ENCODE measurements at regions not wholly inside any gene's neighbourhood (a gene's known extent, or its start where the extent isn't known, plus 50 kb on each side); places are given as distances from the start of the nearest gene placed in this dataset.

DNA sequence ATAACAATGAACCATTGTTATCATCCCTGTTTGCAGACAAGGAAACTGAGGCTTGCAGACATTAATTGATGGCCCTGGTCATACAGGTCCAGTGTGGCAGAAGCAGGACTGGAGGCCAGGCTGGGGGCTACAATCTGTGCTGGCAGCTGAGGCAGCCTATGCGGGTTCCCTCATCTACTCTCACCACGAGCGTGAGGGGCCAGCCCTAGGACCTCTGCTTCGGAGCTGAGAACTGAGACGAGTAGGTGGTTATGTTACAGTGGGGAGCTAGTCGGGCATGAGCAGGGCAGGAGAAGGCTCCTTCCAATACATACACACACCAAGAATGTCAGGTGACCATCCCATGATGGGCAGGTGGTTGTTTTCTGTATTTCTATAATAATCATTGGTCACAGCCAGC is 82.2 kb upstream of the ASB18 start:
- intact Hi-C loops (cut with DNase I), result no loop called here
- Histone ChIP-seq H3K9me3 (no peaks in the 10 kb centered on the region), H3K36me3 (no peaks in the 10 kb centered on the region), H3K4me1 (no peaks in the 10 kb centered on the region), H3K27me3 (no peaks in the 10 kb centered on the region), H3K4me3 (no peak overlapping the region), H3K27ac (no peak overlapping the region)
- WGBS, 2 donors, result 92% methylated on average over 6 of the region's 6 CpGs
- TF ChIP-seq CTCF (IDR thresholded peaks at IDR 0.05) (no peak), POLR2AphosphoS5 (IDR thresholded peaks at IDR 0.05) (no peak), POLR2A (IDR thresholded peaks at IDR 0.05) (no peak), EP300 (IDR thresholded peaks at IDR 0.05) (no peak)
- DNase-seq, result no peak

DNA sequence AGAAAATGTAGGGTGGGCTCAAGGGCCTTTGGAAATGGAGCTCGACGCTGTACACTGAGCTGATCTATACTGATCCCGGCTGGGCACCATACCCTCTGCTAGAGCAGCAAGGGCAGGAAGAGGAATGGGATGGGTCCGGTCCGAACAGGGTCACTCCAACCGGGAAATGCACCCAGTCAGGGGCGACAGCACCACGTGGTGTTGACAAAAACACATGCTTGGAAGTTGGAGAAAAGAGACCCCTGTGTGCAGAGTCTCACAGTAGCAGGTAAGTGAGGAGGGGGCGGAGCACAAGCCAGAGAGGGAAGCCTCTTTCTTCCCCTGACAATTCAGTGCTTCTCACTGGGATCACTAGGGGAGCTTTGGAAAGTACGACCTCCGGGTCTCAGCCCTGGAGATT is 84.1 kb upstream of the ASB18 start:
- peaks cover 0 to 6% (median 0%) of the 10 kb centered on the region in 4 donors for H3K4me1 ChIP-seq
- H3K4me3 ChIP-seq, result no peak overlapping the region
- no peak for TF ChIP-seq POLR2AphosphoS5 (IDR thresholded peaks at IDR 0.05)
- TF ChIP-seq CTCF (IDR thresholded peaks at IDR 0.05), result no peak
- TF ChIP-seq POLR2A (IDR thresholded peaks at IDR 0.05), result no peak
- no peak for TF ChIP-seq EP300 (IDR thresholded peaks at IDR 0.05)
- no peak overlapping the region for H3K27ac ChIP-seq
- no peaks in the 10 kb centered on the region for H3K27me3 ChIP-seq
- H3K9me3 ChIP-seq, result no peaks in the 10 kb centered on the region
- H3K36me3 ChIP-seq, result no peaks in the 10 kb centered on the region
- no peak for DNase-seq
- WGBS, 2 donors, result 75 to 79% methylated on average over 11 of the region's 11 CpGs
- intact Hi-C loops (cut with DNase I), result no loop called here

DNA sequence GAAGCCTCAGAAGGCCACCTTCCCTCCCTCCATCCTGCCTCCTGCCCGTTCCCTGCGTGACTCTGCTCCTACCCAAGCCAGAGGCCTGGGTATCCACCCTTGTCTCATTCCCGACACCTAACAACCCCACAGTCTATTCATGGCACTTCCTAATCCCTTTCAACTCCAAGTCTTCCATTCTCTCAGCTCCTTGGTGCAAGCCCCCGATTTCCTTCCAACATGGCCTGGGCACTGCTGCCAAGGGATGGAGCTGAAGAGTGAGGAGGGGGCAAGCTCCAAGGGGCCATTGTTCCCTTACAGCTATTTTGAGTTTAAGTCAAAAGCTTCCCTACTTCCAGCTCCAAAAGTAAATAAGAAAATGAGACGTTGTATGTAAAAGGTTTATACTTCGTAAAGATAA is 84.8 kb upstream of the ASB18 start:
- no peaks in the 10 kb centered on the region for H3K9me3 ChIP-seq
- TF ChIP-seq POLR2AphosphoS5 (IDR thresholded peaks at IDR 0.05) (no peak), CTCF (IDR thresholded peaks at IDR 0.05) (no peak), EP300 (IDR thresholded peaks at IDR 0.05) (no peak), POLR2A (IDR thresholded peaks at IDR 0.05) (no peak)
- no peak overlapping the region for H3K4me3 ChIP-seq
- H3K27ac ChIP-seq, result no peak overlapping the region
- H3K27me3 ChIP-seq, result no peaks in the 10 kb centered on the region
- H3K36me3 ChIP-seq, result no peaks in the 10 kb centered on the region
- 82 to 92% methylated on average over 6 of the region's 6 CpGs for WGBS, 2 donors
- no peak for DNase-seq
- peaks cover 0 to 7% (median 0%) of the 10 kb centered on the region in 4 donors for H3K4me1 ChIP-seq
- intact Hi-C loops (cut with DNase I), result no loop called here

DNA sequence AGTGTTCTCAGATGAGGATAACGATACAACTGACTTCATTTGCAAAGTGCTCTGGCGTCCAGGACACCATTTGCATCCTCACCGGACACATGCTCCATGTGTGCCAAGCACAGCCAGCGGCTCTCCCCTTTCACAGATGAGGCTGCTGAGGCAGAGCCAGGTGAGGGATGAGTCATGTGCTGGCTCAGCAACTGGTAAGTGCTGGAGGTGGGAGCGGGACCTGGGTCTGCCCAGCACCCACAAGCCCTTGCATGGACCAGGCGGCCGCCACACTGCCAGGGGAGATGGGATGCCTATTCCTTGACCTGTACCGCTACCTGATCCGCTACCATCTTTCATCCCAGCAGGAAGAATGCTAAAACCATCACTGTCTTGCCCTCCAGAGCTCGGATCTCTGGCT is 86.2 kb upstream of the ASB18 start:
- Histone ChIP-seq H3K4me3 (no peak overlapping the region), H3K27me3 (no peaks in the 10 kb centered on the region), H3K4me1 (peaks cover 0 to 7% (median 0%) of the 10 kb centered on the region in 4 donors), H3K27ac (no peak overlapping the region), H3K9me3 (no peaks in the 10 kb centered on the region), H3K36me3 (no peaks in the 10 kb centered on the region)
- TF ChIP-seq POLR2AphosphoS5 (IDR thresholded peaks at IDR 0.05), result no peak
- no peak for TF ChIP-seq CTCF (IDR thresholded peaks at IDR 0.05)
- TF ChIP-seq POLR2A (IDR thresholded peaks at IDR 0.05), result no peak
- no peak for TF ChIP-seq EP300 (IDR thresholded peaks at IDR 0.05)
- DNase-seq, result no peak
- 83 to 88% methylated on average over 10 of the region's 10 CpGs for WGBS, 2 donors
- intact Hi-C loops (cut with DNase I), result loop anchor here (5.0 to 10.0 kb wide), 3 partner anchors 162 to 674 kb away; partner anchors contain the start of gene ACKR3

DNA sequence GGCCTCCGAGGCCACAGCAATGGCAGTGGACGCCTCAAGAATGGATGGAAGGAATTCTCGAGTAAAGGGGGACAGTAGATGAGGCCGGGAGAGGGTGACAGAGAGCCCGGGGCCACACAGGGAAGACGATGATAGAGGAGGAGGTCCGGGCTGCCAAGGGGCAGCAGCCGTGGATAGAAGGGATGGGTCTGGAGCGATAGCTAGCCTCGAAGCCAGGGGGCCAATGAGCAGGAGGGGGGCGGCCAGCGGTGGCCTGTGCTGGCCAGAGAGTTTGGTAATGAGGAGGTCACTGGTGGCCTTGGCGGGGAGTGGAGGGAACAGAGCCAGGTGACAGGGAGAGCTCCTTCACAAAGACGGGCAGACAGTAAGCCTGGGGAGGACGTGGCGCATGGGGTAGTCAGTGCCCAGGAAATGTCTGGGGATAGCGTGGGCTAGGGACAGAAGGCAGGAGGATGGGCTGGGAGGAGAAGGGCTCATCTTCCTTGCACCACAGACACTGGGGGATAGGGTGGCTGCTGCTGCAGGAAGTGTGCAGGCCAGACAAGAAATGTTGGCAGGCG is 87.8 kb upstream of the ASB18 start:
- no peak for DNase-seq
- Histone ChIP-seq H3K36me3 (no peaks in the 10 kb centered on the region), H3K4me3 (no peak overlapping the region), H3K9me3 (no peaks in the 10 kb centered on the region), H3K4me1 (peaks cover 0 to 7% (median 0%) of the 10 kb centered on the region in 4 donors), H3K27ac (no peak overlapping the region), H3K27me3 (no peaks in the 10 kb centered on the region)
- intact Hi-C loops (cut with DNase I), result loop anchor here (2.0 to 10.0 kb wide), 4 partner anchors 160 to 709 kb away; partner anchors contain the start of gene ACKR3
- WGBS, 2 donors, result 80 to 87% methylated on average over 18 of the region's 18 CpGs
- TF ChIP-seq POLR2AphosphoS5 (IDR thresholded peaks at IDR 0.05), result no peak
- no peak for TF ChIP-seq CTCF (IDR thresholded peaks at IDR 0.05)
- TF ChIP-seq POLR2A (IDR thresholded peaks at IDR 0.05), result no peak
- no peak for TF ChIP-seq EP300 (IDR thresholded peaks at IDR 0.05)

Data from sigmoid colon (tissue), 6 donors.